GM13977 (cell line): ENCODE measurements at regions not wholly inside any gene's neighbourhood (a gene's known extent, or its start where the extent isn't known, plus 50 kb on each side); places are given as distances from the start of the nearest gene placed in this dataset.

Experiments used
- DNase-seq: peaks from one replicate; pipeline ENCODE4 v3.0.0; 2012; ENCODE audit warnings: low spot score
- CTCF ChIP-seq: IDR thresholded peaks from 2 replicates; pipeline ENCODE4 v1.5.1; 2012; ENCODE audit warnings: mild to moderate bottlenecking, control low read depth; ENCODE audit not compliant: insufficient read depth; ENCODE audit errors: extremely low read depth, missing control alignments
- in situ Hi-C: fragments of 300-500 bp; cut with MboI; formaldehyde crosslinking; loops from one replicate; pipeline ENCODE4 v1.12.0; 2022; ENCODE audit warnings: low sequenced_read_pairs, low pct_unique_long_range_greater_than_20kb, mixed read lengths, inconsistent platforms; ENCODE audit not compliant: unreplicated experiment

GRCh38 chr4:19677211-19677610, 574.5 kb upstream of the SLIT2 start:
- no peak for DNase-seq
- no peak for TF ChIP-seq CTCF
- in situ Hi-C loops = no loop called here

GRCh38 chr4:19675172-19675811, 576.4 kb upstream of the SLIT2 start:
- in situ Hi-C loops = no loop called here
- no peak for TF ChIP-seq CTCF
- no peak for DNase-seq

GRCh38 chr4:19659101-19659500, 592.6 kb upstream of the SLIT2 start:
- TF ChIP-seq CTCF = no peak
- in situ Hi-C loops = no loop called here
- DNase-seq = no peak

- no peak for DNase-seq
- no peak for TF ChIP-seq CTCF
These were observed 593.8 kb upstream of the SLIT2 start for GRCh38 chr4:19657856-19658255.

GRCh38 chr4:19655666-19656065, 596.0 kb upstream of the SLIT2 start:
- no peak for DNase-seq

More at GRCh38 chr4:19657856-19658255, 593.8 kb upstream of the SLIT2 start:
- in situ Hi-C loops = no loop called here

More at GRCh38 chr4:19655666-19656065, 596.0 kb upstream of the SLIT2 start:
- in situ Hi-C loops = no loop called here
- TF ChIP-seq CTCF = no peak
